Loucy (cell line): ENCODE measurements at regions not wholly inside any gene's neighbourhood (a gene's known extent, or its start where the extent isn't known, plus 50 kb on each side); places are given as distances from the start of the nearest gene placed in this dataset.

Source experiments
- EZH2phosphoT487 ChIP-seq: fragments of 200-600 bp; IDR thresholded peaks from 2 replicates; pipeline ENCODE4 v1.6.1; 2018; ENCODE audit warnings: antibody characterized with exemption, mild to moderate bottlenecking, moderate library complexity, borderline replicate concordance
- TF ChIP-seq, protein P1 (sequence below): fragments of 200-600 bp; sonication (generic); conservative IDR thresholded peaks from 2 replicates; pipeline ENCODE4 v1.5.1; 2014; ENCODE audit warnings: mild to moderate bottlenecking, antibody characterized with exemption, low read length

- TF ChIP-seq, protein P1, sequence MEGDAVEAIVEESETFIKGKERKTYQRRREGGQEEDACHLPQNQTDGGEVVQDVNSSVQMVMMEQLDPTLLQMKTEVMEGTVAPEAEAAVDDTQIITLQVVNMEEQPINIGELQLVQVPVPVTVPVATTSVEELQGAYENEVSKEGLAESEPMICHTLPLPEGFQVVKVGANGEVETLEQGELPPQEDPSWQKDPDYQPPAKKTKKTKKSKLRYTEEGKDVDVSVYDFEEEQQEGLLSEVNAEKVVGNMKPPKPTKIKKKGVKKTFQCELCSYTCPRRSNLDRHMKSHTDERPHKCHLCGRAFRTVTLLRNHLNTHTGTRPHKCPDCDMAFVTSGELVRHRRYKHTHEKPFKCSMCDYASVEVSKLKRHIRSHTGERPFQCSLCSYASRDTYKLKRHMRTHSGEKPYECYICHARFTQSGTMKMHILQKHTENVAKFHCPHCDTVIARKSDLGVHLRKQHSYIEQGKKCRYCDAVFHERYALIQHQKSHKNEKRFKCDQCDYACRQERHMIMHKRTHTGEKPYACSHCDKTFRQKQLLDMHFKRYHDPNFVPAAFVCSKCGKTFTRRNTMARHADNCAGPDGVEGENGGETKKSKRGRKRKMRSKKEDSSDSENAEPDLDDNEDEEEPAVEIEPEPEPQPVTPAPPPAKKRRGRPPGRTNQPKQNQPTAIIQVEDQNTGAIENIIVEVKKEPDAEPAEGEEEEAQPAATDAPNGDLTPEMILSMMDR = no peak
- no peak for TF ChIP-seq EZH2phosphoT487
Observed at GRCh38 chr5:20359377-20359776, 371.4 kb upstream of the CDH18 start.
